ENCODE measurements at regions not wholly inside any gene's neighbourhood (a gene's known extent, or its start where the extent isn't known, plus 50 kb on each side); places are given as distances from the start of the nearest gene placed in this dataset.
"Not testable (repeated sequence)": the region's sequence is repeated elsewhere in the genome, so short reads cannot be mapped to it uniquely, and the experiment has no call there.

- FAIRE-seq = no peak
Measured at GRCh38 chr11:97979741-97980140, 1041.0 kb upstream of the CNTN5 start.

- no peak for FAIRE-seq
Measured at GRCh38 chr11:97982512-97982911, 1038.2 kb upstream of the CNTN5 start.

GRCh38 chr11:97989121-97989520 lies 1031.6 kb upstream of the CNTN5 start:
- peak; percentile 92 for FAIRE-seq

GRCh38 chr11:97990162-97990920 lies 1030.4 kb upstream of the CNTN5 start:
- no peak for FAIRE-seq

- FAIRE-seq = no peak
Measured at GRCh38 chr11:97993562-97993961, 1027.2 kb upstream of the CNTN5 start.

- FAIRE-seq = no peak
Measured at GRCh38 chr11:97995874-97996273, 1024.9 kb upstream of the CNTN5 start.

- FAIRE-seq = no peak
Measured at GRCh38 chr11:97996762-97997161, 1024.0 kb upstream of the CNTN5 start.

- FAIRE-seq = no peak
Measured at GRCh38 chr11:98003606-98004371, 1017.0 kb upstream of the CNTN5 start.

GRCh38 chr11:98007072-98007471 lies 1013.7 kb upstream of the CNTN5 start:
- no peak for FAIRE-seq

GRCh38 chr11:98027652-98028051 lies 993.1 kb upstream of the CNTN5 start:
- no peak for FAIRE-seq

GRCh38 chr11:98029832-98030231 lies 990.9 kb upstream of the CNTN5 start:
- FAIRE-seq = no peak

GRCh38 chr11:98036810-98037209 lies 983.9 kb upstream of the CNTN5 start:
- no peak for FAIRE-seq

- FAIRE-seq = no peak
Measured at GRCh38 chr11:98040061-98040808, 980.5 kb upstream of the CNTN5 start.

- no peak for FAIRE-seq
Measured at GRCh38 chr11:98047647-98048046, 973.1 kb upstream of the CNTN5 start.

GRCh38 chr11:98053851-98054250 lies 966.9 kb upstream of the CNTN5 start:
- no peak for FAIRE-seq

- no peak for FAIRE-seq
Measured at GRCh38 chr11:98056945-98057344, 963.8 kb upstream of the CNTN5 start.

- no peak for FAIRE-seq
Measured at GRCh38 chr11:98059488-98059887, 961.3 kb upstream of the CNTN5 start.

GRCh38 chr11:98060759-98061158 lies 960.0 kb upstream of the CNTN5 start:
- no peak for FAIRE-seq

GRCh38 chr11:98061858-98062257 lies 958.9 kb upstream of the CNTN5 start:
- FAIRE-seq = no peak

- FAIRE-seq = no peak
Measured at GRCh38 chr11:98062714-98063113, 958.0 kb upstream of the CNTN5 start.

GRCh38 chr11:98068251-98068650 lies 952.5 kb upstream of the CNTN5 start:
- no peak for FAIRE-seq

GRCh38 chr11:98069147-98069546 lies 951.6 kb upstream of the CNTN5 start:
- not testable (repeated sequence) for FAIRE-seq

- FAIRE-seq = no peak
Measured at GRCh38 chr11:98069861-98070260, 950.9 kb upstream of the CNTN5 start.

Measured in G401.6 (cell line).